ENCODE measurements at regions not wholly inside any gene's neighbourhood (a gene's known extent, or its start where the extent isn't known, plus 50 kb on each side); places are given as distances from the start of the nearest gene placed in this dataset.
"Not testable (repeated sequence)": the region's sequence is repeated elsewhere in the genome, so short reads cannot be mapped to it uniquely, and the experiment has no call there.

DNA sequence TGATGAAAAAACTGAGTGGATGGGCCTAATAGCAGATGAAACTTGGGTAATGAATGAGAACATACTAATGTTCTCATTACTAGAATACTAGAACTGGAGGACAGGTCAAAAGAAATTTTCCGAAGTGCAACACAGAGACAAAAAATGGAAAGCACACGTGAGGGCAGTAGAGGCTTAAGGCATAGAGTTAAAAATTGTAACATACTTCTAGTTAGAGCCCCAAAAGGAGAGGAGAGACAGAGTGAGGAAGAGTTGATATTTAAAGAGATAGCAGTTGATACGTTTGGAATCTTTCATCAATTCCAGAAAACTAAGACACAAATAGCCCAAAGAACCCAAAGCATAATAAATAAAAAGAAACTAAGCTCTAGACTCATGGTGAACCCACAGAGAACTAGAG is 327.9 kb downstream of the SQOR start:
- DNase-seq = no peak

GRCh38 chr15:45970542-45970941 is 335.7 kb downstream of the SQOR start:
- no peak for DNase-seq

DNA sequence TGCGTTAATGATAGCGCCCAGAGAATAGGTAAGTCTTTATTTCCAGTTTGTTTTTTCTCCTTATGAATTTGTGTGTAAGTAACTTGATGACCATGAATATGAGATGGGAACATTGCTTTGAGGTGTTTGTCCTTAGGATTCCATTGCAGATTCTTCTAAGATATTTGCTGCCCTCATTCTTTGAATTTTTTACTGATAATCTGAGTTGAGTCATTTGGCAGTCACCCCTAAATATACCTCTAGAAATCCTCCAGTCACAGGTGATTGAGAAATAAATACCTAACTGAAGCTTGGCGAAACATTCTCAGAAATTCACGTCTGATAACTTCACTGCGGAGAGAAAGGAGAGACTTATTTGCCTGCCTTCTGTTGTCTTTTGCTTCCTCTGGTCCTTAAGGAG is 345.5 kb downstream of the SQOR start:
- no peak for DNase-seq

DNA sequence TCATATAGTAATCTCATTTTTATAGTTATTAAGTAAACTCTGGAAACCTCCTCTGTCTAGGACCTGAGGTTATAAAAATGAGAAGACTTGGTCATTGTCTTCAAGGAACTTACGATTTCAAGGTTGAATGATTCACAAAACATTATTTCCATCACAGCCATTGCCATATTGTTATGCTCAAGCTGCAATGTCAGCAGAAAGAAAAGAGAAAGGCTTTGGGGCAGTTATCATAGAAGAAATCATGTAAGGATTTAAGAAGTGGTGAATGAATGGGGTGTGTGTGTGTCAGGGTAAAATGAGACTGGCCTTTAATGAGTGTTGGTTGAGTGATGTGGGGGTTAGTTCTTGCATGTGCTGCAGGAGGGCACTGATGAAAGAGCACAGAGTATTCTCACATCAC is 346.8 kb downstream of the SQOR start:
- DNase-seq = no peak

DNA sequence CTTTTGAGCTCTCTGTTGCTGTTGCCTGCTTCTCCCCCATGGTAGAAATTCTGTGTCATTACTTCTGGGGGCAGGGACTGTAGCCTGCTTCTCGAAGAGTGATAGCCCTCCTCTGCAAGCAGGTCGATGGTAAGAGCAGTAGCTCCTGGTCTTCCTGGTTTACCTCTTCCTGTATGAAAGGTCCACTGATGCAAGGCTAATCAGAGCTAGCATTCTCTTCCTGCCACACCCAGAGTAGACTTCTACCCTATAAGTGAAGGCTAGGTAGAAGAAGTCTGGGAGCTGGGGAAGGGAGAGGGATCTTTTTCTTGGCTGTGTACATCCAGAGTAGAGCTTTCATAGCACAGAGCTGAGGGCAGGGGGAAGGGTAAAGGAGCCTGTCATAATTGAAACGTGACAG is 357.0 kb downstream of the SQOR start:
- no peak for DNase-seq

GRCh38 chr15:45993072-45993471 is 358.2 kb downstream of the SQOR start:
- DNase-seq = no peak

DNA sequence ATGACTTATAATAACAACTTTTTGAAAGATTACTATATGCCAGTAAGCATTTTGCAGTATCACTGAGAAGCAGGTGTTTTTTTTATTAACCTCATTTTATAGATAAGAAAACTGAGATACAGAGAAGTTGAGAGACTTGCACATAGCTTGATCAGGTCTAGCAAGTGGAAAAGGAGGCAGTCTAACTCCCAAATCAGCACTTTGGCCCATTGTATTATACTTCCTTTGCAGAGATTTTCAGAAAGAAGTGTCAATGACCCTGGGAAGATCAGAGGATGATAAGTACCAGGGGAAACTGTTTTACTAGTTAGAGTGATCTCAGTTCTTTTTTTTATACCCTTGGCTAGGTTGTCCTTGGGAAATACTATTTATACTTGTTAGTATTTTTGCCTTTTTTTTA is 358.7 kb downstream of the SQOR start:
- DNase-seq = no peak

DNA sequence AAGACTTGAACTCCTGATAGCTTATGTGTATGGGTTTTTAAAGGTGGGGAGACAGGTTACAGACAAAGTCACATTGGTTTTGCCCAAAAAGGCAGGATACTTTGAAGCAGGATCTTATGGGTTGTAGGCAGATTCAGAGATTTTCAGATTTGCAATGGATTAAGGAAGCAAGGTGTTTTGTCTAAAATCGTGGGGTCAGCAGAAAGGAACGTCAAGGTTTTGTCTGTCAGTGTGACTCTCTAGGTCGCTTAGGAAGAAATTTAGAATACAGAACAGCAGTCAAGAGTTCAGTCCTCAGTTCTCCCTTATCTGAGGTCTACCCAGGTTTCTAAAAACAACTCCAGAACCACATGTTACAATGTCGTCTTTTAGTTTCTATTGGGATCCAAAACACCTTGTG is 361.0 kb downstream of the SQOR start:
- DNase-seq = no peak

GRCh38 chr15:46014532-46014931 is 379.7 kb downstream of the SQOR start:
- no peak for DNase-seq

DNA sequence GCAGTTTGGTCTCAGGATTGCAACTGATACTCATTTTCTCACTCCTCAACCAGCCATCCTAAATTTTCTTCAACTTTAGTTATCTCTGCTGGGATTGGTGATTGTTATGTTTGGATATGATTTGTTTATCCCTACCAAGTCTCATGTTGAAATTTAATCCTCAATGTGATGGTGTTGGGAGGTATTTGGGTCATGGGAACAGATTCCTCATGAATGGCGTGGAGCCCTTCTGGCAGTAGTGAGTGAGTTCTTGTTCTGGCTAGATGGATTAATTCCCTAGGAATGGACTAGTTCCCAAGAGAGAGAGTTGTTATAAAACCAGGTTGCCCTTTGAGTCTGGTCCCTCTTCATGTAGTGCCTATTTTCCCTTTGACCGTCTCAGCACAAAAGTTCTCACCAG is 399.9 kb downstream of the SQOR start:
- DNase-seq = no peak

DNA sequence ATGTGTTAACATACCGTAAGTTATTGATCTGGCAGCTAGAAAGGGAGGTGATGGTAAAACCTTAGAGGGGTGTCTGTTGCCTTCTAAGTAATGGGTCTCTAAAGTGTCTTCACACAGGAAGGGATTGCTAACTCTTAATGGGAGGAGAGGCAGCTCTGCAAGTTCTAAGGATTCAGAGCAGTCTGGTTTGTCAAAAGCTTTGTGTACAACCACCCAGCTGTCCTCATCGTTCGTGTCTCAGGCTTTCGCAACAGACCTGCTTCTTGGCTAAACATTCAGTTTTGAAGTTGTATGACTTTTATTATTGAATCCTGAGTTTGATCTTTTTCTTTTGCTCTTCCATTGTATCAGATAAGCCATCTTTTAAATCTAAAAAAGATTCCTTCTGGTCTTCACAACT is 404.9 kb downstream of the SQOR start:
- DNase-seq = no peak

DNA sequence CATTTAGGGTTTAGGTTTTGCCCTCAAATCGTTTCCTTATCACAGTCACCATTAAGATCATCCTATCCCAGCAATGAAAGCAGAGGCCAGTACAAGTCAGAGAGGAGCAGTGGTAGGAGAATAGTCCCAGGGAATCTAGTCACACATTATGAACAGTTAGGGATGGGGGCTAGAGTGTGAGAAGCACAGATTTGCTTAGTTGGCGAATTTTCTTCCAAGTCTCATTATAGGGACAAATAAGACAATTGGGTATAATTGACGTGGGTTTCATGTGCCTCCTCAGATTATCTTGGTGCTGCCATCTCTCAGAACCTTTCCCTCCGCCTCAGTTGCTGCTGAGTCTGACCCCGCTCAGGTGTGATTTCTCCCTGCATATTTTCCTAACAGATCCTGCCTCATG is 407.1 kb downstream of the SQOR start:
- no peak for DNase-seq

- DNase-seq = no peak
Observed at GRCh38 chr15:46059921-46060594, 425.2 kb downstream of the SQOR start.

- no peak for DNase-seq
Observed at GRCh38 chr15:46061002-46061401, 426.2 kb downstream of the SQOR start.

DNA sequence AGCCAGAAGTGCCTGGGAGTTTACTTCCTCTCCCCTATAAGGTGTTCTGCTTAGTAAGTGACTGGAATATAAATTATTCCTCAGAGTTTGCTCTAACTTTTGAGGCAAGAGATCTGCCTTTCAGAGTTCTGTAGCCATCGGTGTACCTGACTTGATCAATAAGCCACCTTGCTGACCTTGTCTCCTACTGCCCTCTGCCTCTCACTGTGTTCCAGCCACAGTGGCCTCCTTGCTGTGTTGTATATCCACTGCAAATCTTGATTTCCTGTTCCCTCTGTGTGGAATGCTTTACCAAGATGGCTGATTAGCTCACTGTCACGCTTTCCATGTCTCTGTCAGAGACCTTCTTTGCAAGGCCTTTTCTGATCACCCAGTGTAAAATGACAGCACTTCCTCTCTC is 442.4 kb downstream of the SQOR start:
- no peak for DNase-seq

GRCh38 chr15:46079046-46079445 is 444.2 kb downstream of the SQOR start:
- DNase-seq = no peak

- no peak for DNase-seq
Observed at GRCh38 chr15:46080016-46080415, 445.2 kb downstream of the SQOR start.

DNA sequence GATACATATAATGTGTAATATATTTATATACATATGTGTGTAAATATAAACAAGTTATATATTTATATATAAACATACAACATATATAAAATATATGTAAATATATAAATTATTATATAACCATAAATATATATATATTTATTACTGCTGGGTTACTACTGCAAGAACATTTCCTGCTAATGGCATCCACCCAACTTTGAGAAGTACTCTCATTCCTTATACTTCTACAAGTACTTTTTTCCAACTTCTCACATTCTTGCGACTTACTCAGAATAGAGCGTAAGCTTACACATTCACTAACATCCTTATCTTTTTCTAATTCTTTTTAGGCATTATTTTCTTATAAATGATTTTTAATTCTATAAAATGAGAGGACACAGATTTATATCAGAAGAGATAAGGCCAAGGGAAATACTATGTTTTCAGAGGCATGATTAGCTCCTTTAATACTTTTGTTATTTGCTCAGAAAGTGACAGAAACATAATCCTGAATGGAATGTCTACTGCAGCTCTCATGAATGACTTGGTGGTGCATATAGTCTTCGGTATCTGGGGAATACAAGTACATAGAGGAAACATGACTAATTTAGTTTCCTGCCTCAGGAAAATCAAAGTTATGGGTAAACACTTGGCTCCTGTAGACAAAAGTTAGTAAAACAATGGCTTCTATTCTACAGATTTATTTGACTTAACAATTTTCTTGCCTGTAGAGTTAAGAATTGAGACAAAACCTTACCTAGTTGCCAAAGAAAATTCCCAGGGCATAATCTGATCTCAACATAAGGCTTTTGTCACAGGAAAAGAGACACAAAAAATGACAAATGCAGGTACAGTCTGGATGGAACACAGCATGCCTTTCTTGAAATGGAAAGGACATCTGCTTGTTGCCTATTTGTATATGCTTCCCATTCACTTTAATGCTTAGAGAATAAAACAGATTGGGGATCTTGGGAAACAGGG is 453.9 kb downstream of the SQOR start:
- no peak for DNase-seq

DNA sequence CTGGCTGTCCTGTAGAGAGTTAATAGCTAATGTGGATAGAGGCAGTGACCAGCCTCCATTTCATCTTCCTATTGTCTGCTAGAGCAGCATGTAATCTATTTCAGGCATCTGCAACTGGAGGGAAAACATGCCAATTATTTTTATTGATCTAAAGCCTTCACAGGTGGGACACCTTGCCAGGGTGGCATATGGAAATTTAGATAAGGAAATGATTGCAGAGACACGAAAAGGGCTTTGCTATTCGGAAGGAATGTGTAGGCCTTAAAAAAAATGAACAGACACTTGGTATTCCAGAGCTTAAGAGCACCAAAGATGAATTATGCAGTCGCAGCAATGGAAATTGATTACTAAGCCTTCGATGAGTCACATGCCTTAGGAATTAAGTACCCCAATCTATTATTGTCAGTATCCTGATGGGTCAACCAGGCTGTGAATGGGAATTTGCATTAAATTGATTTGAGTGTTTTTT is 454.7 kb downstream of the SQOR start:
- DNase-seq = no peak

DNA sequence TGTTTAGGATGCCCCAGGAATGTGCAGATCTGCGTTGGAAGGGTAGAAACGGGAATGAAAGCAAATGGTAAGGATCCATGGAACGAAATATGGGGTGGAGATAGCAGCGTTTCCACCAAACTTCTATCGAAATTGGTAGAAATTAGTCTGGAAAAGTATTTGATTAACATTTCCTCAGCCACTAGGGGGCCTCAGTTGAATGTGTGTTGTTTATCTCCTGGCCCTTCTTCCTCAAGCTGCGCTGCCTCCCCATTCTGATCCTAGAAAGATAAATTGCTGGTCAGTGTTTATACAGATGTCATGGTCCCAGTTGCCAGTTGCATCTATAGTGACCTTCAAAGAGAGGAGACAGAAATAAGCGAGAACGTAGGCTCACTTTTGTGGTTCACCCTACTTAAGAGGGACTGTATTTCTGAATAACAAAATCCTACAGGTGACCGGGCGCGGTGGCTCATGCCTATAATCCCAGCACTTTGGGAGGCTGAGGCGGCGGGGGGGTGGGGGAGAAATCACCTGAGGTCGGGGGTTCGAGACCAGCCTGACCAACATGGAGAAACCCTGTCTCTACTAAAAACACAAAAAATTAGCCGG is 457.1 kb downstream of the SQOR start:
- no peak for DNase-seq

DNA sequence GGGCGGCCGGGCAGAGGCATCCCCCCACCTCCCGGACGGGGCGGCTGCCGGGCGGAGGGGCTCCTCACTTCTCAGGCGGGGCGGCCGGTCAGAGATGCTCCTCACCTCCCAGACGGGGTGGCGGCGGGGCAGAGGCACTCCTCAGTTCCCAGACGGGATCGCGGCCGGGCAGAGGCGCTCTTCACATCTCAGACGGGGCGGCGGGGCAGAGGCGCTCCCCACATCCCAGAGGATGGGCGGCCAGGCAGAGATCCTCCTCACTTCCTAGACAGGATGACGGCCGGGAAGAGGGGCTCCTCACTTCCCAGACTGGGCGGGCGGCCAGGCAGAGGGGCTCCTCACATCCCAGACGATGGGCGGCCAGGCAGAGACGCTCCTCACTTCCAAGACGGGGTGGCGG is 463.2 kb downstream of the SQOR start:
- DNase-seq = not testable (repeated sequence)

DNA sequence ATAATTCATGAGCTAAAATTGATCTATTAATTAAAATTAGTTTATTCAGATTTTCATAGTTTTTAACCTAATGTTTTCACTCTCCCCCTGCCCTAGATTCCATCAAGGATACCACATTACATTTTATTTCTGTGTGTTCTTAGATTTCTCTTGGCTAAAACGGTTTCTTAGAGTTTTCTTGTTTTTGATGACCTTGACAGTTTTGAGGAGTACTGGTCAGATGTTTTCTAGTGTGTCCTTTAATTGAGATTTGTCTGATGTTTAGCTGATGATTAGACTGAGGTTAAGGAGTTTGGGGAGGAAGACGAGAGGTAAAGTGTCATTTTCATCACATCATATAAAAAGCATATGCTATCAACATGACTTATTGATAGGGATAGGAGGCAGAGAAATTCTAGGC is 475.9 kb downstream of the SQOR start:
- DNase-seq = no peak

DNA sequence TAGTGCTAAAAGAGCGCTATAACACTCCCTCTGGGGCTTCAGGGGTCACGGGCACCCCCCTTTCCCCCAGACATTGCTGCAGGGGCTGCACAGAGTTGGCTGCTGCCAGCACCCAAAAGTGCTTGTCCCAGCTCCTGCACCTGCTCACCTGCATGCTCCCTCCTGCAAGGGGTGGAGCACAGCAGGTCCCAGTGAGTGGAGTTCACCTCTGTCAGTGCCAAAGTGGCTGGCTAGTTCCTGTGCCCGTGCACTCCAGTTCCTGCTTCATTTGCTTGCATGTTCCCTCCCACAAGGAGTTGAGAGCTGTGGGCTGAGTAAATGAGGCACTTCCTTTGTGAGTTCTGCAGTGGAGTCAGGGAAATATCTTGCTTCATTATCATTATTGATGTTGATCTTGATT is 476.9 kb downstream of the SQOR start:
- DNase-seq = no peak

DNA sequence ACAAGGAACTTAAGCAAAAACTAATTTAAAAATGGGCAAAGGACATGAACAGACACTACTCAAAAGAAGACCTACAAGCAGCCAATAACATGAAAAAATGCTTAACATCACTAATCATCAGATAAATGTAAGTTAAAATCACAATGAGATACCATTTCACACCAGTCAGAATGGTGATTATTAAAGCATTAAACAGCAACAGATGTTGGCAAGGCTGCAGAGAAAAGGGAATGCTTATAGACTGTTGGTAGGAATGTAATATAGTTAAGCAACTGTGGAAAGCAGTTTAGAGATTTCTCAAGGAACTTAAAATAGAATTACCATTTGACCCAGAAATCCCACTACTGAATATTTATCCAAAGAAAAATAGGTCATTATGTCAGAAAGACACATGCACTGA is 482.2 kb downstream of the SQOR start:
- no peak for DNase-seq

All from activated CD4-positive, alpha-beta T cell treated with anti-CD3 and anti-CD28 coated beads for 1 hour (primary cell).